NB4 (cell line): ENCODE measurements at regions not wholly inside any gene's neighbourhood (a gene's known extent, or its start where the extent isn't known, plus 50 kb on each side); places are given as distances from the start of the nearest gene placed in this dataset.

Source experiments
- CTCF ChIP-seq: IDR thresholded peaks from one replicate; pipeline ENCODE4 v1.5.1; 2012; ENCODE audit warnings: low read depth, low read length
- POLR2A ChIP-seq: IDR thresholded peaks from 2 replicates; pipeline ENCODE4 v1.6.1; 2011; ENCODE audit warnings: mild to moderate bottlenecking; ENCODE audit not compliant: insufficient read length; ENCODE audit errors: extremely low read depth
- TF ChIP-seq, protein P1 (sequence below): IDR thresholded peaks from 2 replicates; pipeline ENCODE4 v1.6.1; 2011; ENCODE audit warnings: low read depth, low read length

GRCh38 chr6:23181356-23182110, 612.2 kb downstream of the HDGFL1 start:
- TF ChIP-seq CTCF (no peak), POLR2A (no peak)
- TF ChIP-seq, protein P1, sequence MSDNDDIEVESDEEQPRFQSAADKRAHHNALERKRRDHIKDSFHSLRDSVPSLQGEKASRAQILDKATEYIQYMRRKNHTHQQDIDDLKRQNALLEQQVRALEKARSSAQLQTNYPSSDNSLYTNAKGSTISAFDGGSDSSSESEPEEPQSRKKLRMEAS, result no peak
